HL-60/S4 (cell line): ENCODE measurements at regions not wholly inside any gene's neighbourhood (a gene's known extent, or its start where the extent isn't known, plus 50 kb on each side); places are given as distances from the start of the nearest gene placed in this dataset.
"Not testable (repeated sequence)": the region's sequence is repeated elsewhere in the genome, so short reads cannot be mapped to it uniquely, and the experiment has no call there.

Source experiments
- in situ Hi-C: fragments of 300-500 bp; cut with MboI; formaldehyde crosslinking; loops from 2 replicates; pipeline ENCODE4 v1.14.3; 2022; ENCODE audit warnings: low sequenced_read_pairs

- in situ Hi-C loops, result no loop called here
Observed at GRCh38 chr12:88743946-88744685, 163.8 kb upstream of the KITLG start.

- in situ Hi-C loops, result no loop called here
Observed at GRCh38 chr12:88737838-88738472, 157.7 kb upstream of the KITLG start.

- in situ Hi-C loops, result no loop called here
Observed at GRCh38 chr12:88736031-88736430, 155.8 kb upstream of the KITLG start.

- in situ Hi-C loops, result no loop called here
Observed at GRCh38 chr12:88733008-88733407, 152.7 kb upstream of the KITLG start.

GRCh38 chr12:88729196-88729595, 148.9 kb upstream of the KITLG start:
- in situ Hi-C loops, result no loop called here

GRCh38 chr12:88726806-88727720, 146.8 kb upstream of the KITLG start:
- in situ Hi-C loops, result no loop called here

- in situ Hi-C loops, result no loop called here
Observed at GRCh38 chr12:88725592-88726143, 145.4 kb upstream of the KITLG start.

- in situ Hi-C loops, result no loop called here
Observed at GRCh38 chr12:88723219-88723618, 142.9 kb upstream of the KITLG start.

GRCh38 chr12:88720785-88721650, 140.7 kb upstream of the KITLG start:
- in situ Hi-C loops, result no loop called here

GRCh38 chr12:88720231-88720630, 140.0 kb upstream of the KITLG start:
- in situ Hi-C loops, result no loop called here

- in situ Hi-C loops, result no loop called here
Observed at GRCh38 chr12:88717188-88717587, 136.9 kb upstream of the KITLG start.

GRCh38 chr12:88716240-88716639, 136.0 kb upstream of the KITLG start:
- in situ Hi-C loops, result no loop called here

- in situ Hi-C loops, result no loop called here
Observed at GRCh38 chr12:88715673-88716072, 135.4 kb upstream of the KITLG start.

- in situ Hi-C loops, result not testable (repeated sequence)
Observed at GRCh38 chr12:88714263-88714882, 134.1 kb upstream of the KITLG start.

GRCh38 chr12:88707800-88708199, 127.5 kb upstream of the KITLG start:
- in situ Hi-C loops, result no loop called here

- in situ Hi-C loops, result no loop called here
Observed at GRCh38 chr12:88706286-88706685, 126.0 kb upstream of the KITLG start.

- in situ Hi-C loops, result no loop called here
Observed at GRCh38 chr12:88703790-88704189, 123.5 kb upstream of the KITLG start.

- in situ Hi-C loops, result no loop called here
Observed at GRCh38 chr12:88698471-88698870, 118.2 kb upstream of the KITLG start.

- in situ Hi-C loops, result no loop called here
Observed at GRCh38 chr12:88693837-88694445, 113.7 kb upstream of the KITLG start.
